ENCODE measurements at regions not wholly inside any gene's neighbourhood (a gene's known extent, or its start where the extent isn't known, plus 50 kb on each side); places are given as distances from the start of the nearest gene placed in this dataset. TPM values are rescaled to one million over a fixed set of nuclear protein-coding genes. Genes with fewer than 3 reads are reported as not detected.

GRCh38 chr9:21747175-21747574 lies 55.3 kb upstream of the MTAP start:
- intact Hi-C loops (cut with DNase I): no loop called here
- TF ChIP-seq CTCF (IDR thresholded peaks at IDR 0.05) (no peak), POLR2A (IDR thresholded peaks at IDR 0.05) (no peak)
- ATAC-seq (no peak), DNase-seq (no peak)
- H3K4me1 ChIP-seq: no peaks in the 10 kb centered on the region
- H3K9me3 ChIP-seq: no peaks in the 10 kb centered on the region
- H3K4me3 ChIP-seq: no peak overlapping the region
- H3K27me3 ChIP-seq: no peaks in the 10 kb centered on the region
- no peak overlapping the region for H3K27ac ChIP-seq
- 44 to 59% methylated on average over 2 of the region's 2 CpGs for WGBS, 2 donors
- H3K36me3 ChIP-seq (replicated peaks in 1 of 2; ENCODE audit: insufficient read depth in 1 of 2, low read depth in 2 of 2): no peaks in the 10 kb centered on the region

GRCh38 chr9:21750021-21750735 lies 52.3 kb upstream of the MTAP start:
- no peak overlapping the region for H3K27ac ChIP-seq
- WGBS, 2 donors: 49 to 55% methylated on average over 3 of the region's 3 CpGs
- H3K36me3 ChIP-seq (replicated peaks in 1 of 2; ENCODE audit: insufficient read depth in 1 of 2, low read depth in 2 of 2): no peaks in the 10 kb centered on the region
- H3K4me1 ChIP-seq: no peaks in the 10 kb centered on the region
- no peaks in the 10 kb centered on the region for H3K27me3 ChIP-seq
- DNase-seq (no peak), ATAC-seq (no peak)
- H3K4me3 ChIP-seq: no peak overlapping the region
- no peaks in the 10 kb centered on the region for H3K9me3 ChIP-seq
- intact Hi-C loops (cut with DNase I): no loop called here
- TF ChIP-seq POLR2A (IDR thresholded peaks at IDR 0.05): no peak
- no peak for TF ChIP-seq CTCF (IDR thresholded peaks at IDR 0.05)

DNA sequence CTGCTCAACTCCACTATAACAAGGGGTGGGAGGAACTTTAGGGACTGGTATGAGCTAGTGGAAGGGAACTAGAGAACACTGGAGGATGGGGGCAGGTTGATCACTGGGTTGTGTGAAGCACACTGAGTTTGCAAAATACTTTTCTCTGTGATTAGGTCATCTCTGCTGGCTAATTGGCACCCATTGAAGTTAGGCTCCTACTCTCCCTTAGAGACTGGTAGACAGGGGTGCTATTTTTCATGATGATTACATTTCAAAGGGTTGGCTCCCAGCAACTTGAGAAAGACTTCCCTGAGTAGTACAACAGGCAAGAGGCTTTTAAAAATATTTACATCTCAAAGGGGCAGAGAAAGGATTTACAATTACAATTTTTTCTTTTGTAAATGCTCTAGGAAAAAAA lies 50.4 kb upstream of the MTAP start:
- H3K36me3 ChIP-seq (replicated peaks in 1 of 2; ENCODE audit: insufficient read depth in 1 of 2, low read depth in 2 of 2): no peaks in the 10 kb centered on the region
- H3K4me1 ChIP-seq: no peaks in the 10 kb centered on the region
- H3K4me3 ChIP-seq: no peak overlapping the region
- H3K27ac ChIP-seq: no peak overlapping the region
- no peaks in the 10 kb centered on the region for H3K27me3 ChIP-seq
- no peak for TF ChIP-seq CTCF (IDR thresholded peaks at IDR 0.05)
- no peak for TF ChIP-seq POLR2A (IDR thresholded peaks at IDR 0.05)
- DNase-seq (no peak), ATAC-seq (no peak)
- intact Hi-C loops (cut with DNase I): no loop called here
- H3K9me3 ChIP-seq: no peaks in the 10 kb centered on the region

Small RNA genes lying in the stretch of these regions (small RNA-seq; reads per million reads assigned to genes)
- gene RN7SL151P: not detected
